GM12872 (cell line): ENCODE measurements at regions not wholly inside any gene's neighbourhood (a gene's known extent, or its start where the extent isn't known, plus 50 kb on each side); places are given as distances from the start of the nearest gene placed in this dataset.

Experiments
- CTCF ChIP-seq: IDR thresholded peaks from 3 replicates; pipeline ENCODE4 v1.5.1; 2011; ENCODE audit warnings: low read depth, mild to moderate bottlenecking, low read length, moderate library complexity; ENCODE audit not compliant: insufficient read depth

DNA sequence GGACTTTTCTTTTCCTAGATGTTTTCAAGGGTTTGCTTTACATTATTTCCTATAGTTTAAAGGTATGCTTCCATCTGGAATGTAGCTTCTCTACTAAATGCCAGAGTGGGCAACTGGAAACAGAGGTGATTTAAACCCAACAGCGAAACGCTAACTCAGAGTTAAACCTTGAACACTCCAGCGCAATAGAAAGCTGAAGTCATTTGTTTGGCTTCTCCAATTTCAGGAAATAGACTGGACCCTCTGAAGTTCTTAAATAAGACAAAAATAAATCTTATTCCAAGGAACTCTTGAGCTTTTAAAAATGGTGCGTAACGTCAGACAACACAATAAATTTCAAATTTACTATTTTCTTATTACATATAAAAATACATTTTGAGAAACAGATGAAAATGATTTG lies 1560.0 kb upstream of the TENM3 start:
- TF ChIP-seq CTCF = no peak

DNA sequence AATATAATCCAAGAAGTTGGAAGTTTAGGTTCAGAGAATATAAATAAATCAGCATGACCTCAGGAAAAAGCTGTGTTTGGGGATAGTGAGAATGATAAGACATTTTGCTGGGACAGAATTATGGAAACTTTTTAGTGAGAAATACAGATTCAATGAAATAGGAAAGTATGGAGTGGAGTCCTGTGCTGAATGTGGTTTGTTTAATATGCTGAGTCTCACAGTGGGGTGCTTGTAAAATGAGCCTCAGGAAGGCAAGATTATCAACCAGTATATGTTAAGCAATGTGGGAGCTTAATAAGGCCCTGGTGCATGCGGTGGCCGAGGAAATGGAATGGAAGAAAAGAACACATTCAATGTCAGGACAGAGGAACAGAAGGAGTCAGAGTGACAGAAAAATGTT lies 1554.7 kb upstream of the TENM3 start:
- TF ChIP-seq CTCF = no peak

GRCh38 chr4:180694875-180695274 lies 1548.3 kb upstream of the TENM3 start:
- TF ChIP-seq CTCF = no peak

- TF ChIP-seq CTCF = no peak
Observed at GRCh38 chr4:180695851-180696250, 1547.4 kb upstream of the TENM3 start.

DNA sequence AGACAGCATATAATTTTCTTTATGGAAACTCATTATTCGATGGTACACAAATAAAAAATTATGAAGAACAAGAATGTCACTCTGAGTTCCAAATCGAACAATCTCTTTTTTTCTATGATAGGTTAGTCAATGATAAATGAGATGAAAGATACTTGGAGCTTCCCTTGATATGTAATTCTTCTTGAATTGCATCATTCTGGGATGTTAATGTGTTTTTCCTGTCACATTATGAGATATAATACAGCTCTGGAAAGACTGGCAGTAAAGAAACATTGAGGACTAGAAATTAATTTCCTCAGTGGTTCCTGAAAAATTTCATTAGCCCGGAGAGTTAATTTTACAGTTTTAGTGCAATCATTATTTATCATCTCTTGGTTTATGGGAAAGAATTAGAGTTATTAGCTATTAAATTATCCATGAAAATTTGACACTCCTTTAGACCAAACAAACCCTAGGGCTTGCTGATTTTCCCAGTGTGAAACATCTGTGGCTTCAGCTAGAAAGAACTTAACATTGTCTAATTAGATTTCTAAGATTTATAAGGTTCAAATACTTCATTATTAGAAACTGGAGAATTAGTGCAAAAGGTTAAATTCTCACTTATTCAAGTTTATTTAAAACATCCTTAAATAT lies 1546.6 kb upstream of the TENM3 start:
- no peak for TF ChIP-seq CTCF

- TF ChIP-seq CTCF = no peak
Observed at GRCh38 chr4:180698550-180699195, 1544.5 kb upstream of the TENM3 start.

DNA sequence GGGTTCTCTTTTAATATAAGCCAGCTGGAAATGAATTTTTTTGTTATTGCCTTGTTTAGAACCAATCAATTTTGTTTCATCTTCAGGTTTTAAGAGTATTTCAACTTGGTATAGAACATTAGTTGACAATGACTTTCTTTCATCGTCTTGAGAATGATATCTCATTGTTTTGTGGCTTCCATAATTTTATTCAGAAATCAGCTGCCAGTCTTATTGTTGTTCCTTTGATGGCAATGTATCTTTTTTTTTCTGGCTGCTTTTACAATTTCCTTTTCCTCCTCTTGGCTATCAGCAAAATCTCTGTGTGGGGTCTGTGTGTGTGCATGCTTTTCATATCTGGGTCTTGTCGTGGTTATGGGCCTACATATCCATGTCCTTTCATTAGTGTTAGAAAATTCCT lies 1536.4 kb upstream of the TENM3 start:
- no peak for TF ChIP-seq CTCF
